Activated CD4-positive, alpha-beta T cell treated with anti-CD3 and anti-CD28 coated beads, Interleukin-2, amount 10 ng/mL, durations not matched to agents 24 days and 14 days (primary cell): ENCODE measurements at regions not wholly inside any gene's neighbourhood (a gene's known extent, or its start where the extent isn't known, plus 50 kb on each side); places are given as distances from the start of the nearest gene placed in this dataset.

Source experiments
- DNase-seq: peaks from one replicate; pipeline ENCODE4 v3.0.0; 2022
- H3K27ac Mint-ChIP-seq: one replicate; pipeline ENCODE4 v1.8.0; 2022; ENCODE audit warnings: mild to moderate bottlenecking, mixed read lengths
- H3K27me3 Mint-ChIP-seq: one replicate; pipeline ENCODE4 v1.8.0; 2022; ENCODE audit warnings: mixed read lengths
- H3K36me3 Mint-ChIP-seq: one replicate; pipeline ENCODE4 v1.8.0; 2022; ENCODE audit warnings: low read depth, mild to moderate bottlenecking, mixed read lengths
- H3K4me1 Mint-ChIP-seq: one replicate; pipeline ENCODE4 v1.8.0; 2021; ENCODE audit warnings: mixed read lengths
- H3K4me3 Mint-ChIP-seq: one replicate; pipeline ENCODE4 v1.8.0; 2022; ENCODE audit warnings: mild to moderate bottlenecking, moderate library complexity, mixed read lengths
- H3K9me3 Mint-ChIP-seq: one replicate; pipeline ENCODE4 v1.8.0; 2021; ENCODE audit warnings: mixed read lengths
- intact Hi-C: fragments of 100-400 bp; cut with micrococcal nuclease; formaldehyde crosslinking; loops from one replicate; pipeline ENCODE4 v1.15.1; 2023

- Mint-ChIP-seq H3K4me1 (peaks cover 2% of the 10 kb centered on the region), H3K4me3 (no peak overlapping the region), H3K36me3 (no peaks in the 10 kb centered on the region), H3K27ac (no peak overlapping the region), H3K9me3 (peaks cover 5% of the 10 kb centered on the region), H3K27me3 (no peaks in the 10 kb centered on the region)
- DNase-seq, result no peak
- intact Hi-C loops, result no loop called here
Measured at GRCh38 chr9:70478963-70479641, 64.6 kb upstream of the KLF9 start.

- intact Hi-C loops, result no loop called here
- Mint-ChIP-seq H3K27me3 (no peaks in the 10 kb centered on the region), H3K4me3 (no peak overlapping the region), H3K36me3 (no peaks in the 10 kb centered on the region), H3K4me1 (no peaks in the 10 kb centered on the region), H3K27ac (no peak overlapping the region), H3K9me3 (peaks cover 2% of the 10 kb centered on the region)
- no peak for DNase-seq
Measured at GRCh38 chr9:70477907-70478480, 63.5 kb upstream of the KLF9 start.

- no peaks in the 10 kb centered on the region for H3K27me3 Mint-ChIP-seq
- H3K4me1 Mint-ChIP-seq, result no peaks in the 10 kb centered on the region
- H3K27ac Mint-ChIP-seq, result no peak overlapping the region
- H3K4me3 Mint-ChIP-seq, result no peak overlapping the region
- intact Hi-C loops, result no loop called here
- H3K9me3 Mint-ChIP-seq, result no peaks in the 10 kb centered on the region
- DNase-seq, result no peak
- no peaks in the 10 kb centered on the region for H3K36me3 Mint-ChIP-seq
Measured at GRCh38 chr9:70477146-70477745, 62.8 kb upstream of the KLF9 start.

- no peak overlapping the region for H3K4me3 Mint-ChIP-seq
- H3K27me3 Mint-ChIP-seq, result no peaks in the 10 kb centered on the region
- no peaks in the 10 kb centered on the region for H3K36me3 Mint-ChIP-seq
- no peak for DNase-seq
- H3K27ac Mint-ChIP-seq, result no peak overlapping the region
- intact Hi-C loops, result no loop called here
- no peaks in the 10 kb centered on the region for H3K9me3 Mint-ChIP-seq
- peaks cover 6% of the 10 kb centered on the region for H3K4me1 Mint-ChIP-seq
Measured at GRCh38 chr9:70475211-70475610, 60.8 kb upstream of the KLF9 start.

GRCh38 chr9:70474413-70474812, 60.0 kb upstream of the KLF9 start:
- no peak for DNase-seq
- intact Hi-C loops, result no loop called here
- Mint-ChIP-seq H3K27me3 (no peaks in the 10 kb centered on the region), H3K4me3 (no peak overlapping the region), H3K27ac (no peak overlapping the region), H3K4me1 (peaks cover 8% of the 10 kb centered on the region), H3K36me3 (no peaks in the 10 kb centered on the region), H3K9me3 (no peaks in the 10 kb centered on the region)

GRCh38 chr9:70472268-70473249, 58.1 kb upstream of the KLF9 start:
- Mint-ChIP-seq H3K4me1 (peaks cover 21% of the 10 kb centered on the region), H3K27ac (no peak overlapping the region), H3K9me3 (no peaks in the 10 kb centered on the region), H3K36me3 (no peaks in the 10 kb centered on the region), H3K4me3 (no peak overlapping the region), H3K27me3 (no peaks in the 10 kb centered on the region)
- intact Hi-C loops, result no loop called here
- no peak for DNase-seq

GRCh38 chr9:70470050-70471015, 55.9 kb upstream of the KLF9 start:
- Mint-ChIP-seq H3K27me3 (no peaks in the 10 kb centered on the region), H3K4me3 (no peak overlapping the region), H3K4me1 (peaks cover 36% of the 10 kb centered on the region), H3K9me3 (no peaks in the 10 kb centered on the region), H3K27ac (no peak overlapping the region), H3K36me3 (no peaks in the 10 kb centered on the region)
- intact Hi-C loops, result no loop called here
- no peak for DNase-seq

- DNase-seq, result no peak
- Mint-ChIP-seq H3K27ac (no peak overlapping the region), H3K27me3 (no peaks in the 10 kb centered on the region), H3K4me3 (no peak overlapping the region), H3K4me1 (peaks cover 39% of the 10 kb centered on the region), H3K9me3 (no peaks in the 10 kb centered on the region), H3K36me3 (no peaks in the 10 kb centered on the region)
- intact Hi-C loops, result loop anchor here (5.0 kb wide), 3 partner anchors 94 to 796 kb away; partner anchors contain the start of genes APBA1 and SMC5
Measured at GRCh38 chr9:70468291-70468690, 53.8 kb upstream of the KLF9 start.

- peak overlapping the region; percentile 77 for H3K27ac Mint-ChIP-seq
- H3K27me3 Mint-ChIP-seq, result no peaks in the 10 kb centered on the region
- intact Hi-C loops, result loop anchor here (1.0 to 5.0 kb wide), 5 partner anchors 47 to 795 kb away; partner anchors contain the start of genes APBA1 and SMC5
- H3K4me1 Mint-ChIP-seq, result peaks cover 39% of the 10 kb centered on the region
- H3K4me3 Mint-ChIP-seq, result peak overlapping the region; percentile 14
- DNase-seq, result no peak
- H3K9me3 Mint-ChIP-seq, result peaks cover 2% of the 10 kb centered on the region
- H3K36me3 Mint-ChIP-seq, result no peaks in the 10 kb centered on the region
Measured at GRCh38 chr9:70466976-70467561, 52.6 kb upstream of the KLF9 start.

GRCh38 chr9:70465904-70466303, 51.4 kb upstream of the KLF9 start:
- no peak for DNase-seq
- Mint-ChIP-seq H3K9me3 (peaks cover 3% of the 10 kb centered on the region), H3K27ac (peak overlapping the region; percentile 21), H3K4me3 (no peak overlapping the region), H3K36me3 (no peaks in the 10 kb centered on the region), H3K4me1 (peaks cover 39% of the 10 kb centered on the region), H3K27me3 (no peaks in the 10 kb centered on the region)
- intact Hi-C loops, result loop anchor here (2.0 to 5.0 kb wide), 4 partner anchors 55 to 794 kb away; partner anchors contain the start of genes APBA1 and SMC5

GRCh38 chr9:70465398-70465797, 50.9 kb upstream of the KLF9 start:
- H3K27ac Mint-ChIP-seq, result peak overlapping the region; percentile 21
- intact Hi-C loops, result loop anchor here (5.0 kb wide), 3 partner anchors 97 to 793 kb away; partner anchors contain the start of genes APBA1 and SMC5
- peaks cover 34% of the 10 kb centered on the region for H3K4me1 Mint-ChIP-seq
- H3K36me3 Mint-ChIP-seq, result no peaks in the 10 kb centered on the region
- H3K9me3 Mint-ChIP-seq, result peaks cover 3% of the 10 kb centered on the region
- no peak for DNase-seq
- no peaks in the 10 kb centered on the region for H3K27me3 Mint-ChIP-seq
- no peak overlapping the region for H3K4me3 Mint-ChIP-seq
